HUDEP-2 (cell line): ENCODE measurements at regions not wholly inside any gene's neighbourhood (a gene's known extent, or its start where the extent isn't known, plus 50 kb on each side); places are given as distances from the start of the nearest gene placed in this dataset.
"Not testable (repeated sequence)": the region's sequence is repeated elsewhere in the genome, so short reads cannot be mapped to it uniquely, and the experiment has no call there.

Experiments used
- DNase-seq, 76 experiments: peaks; one replicate each; lab custom pipeline; 2025; ENCODE audit not compliant: unreplicated experiment in 76 of 76; lab: John Stamatoyannopoulos, UW

GRCh38 chr2:8247905-8248622 lies 433.8 kb upstream of the ID2 start:
- DNase-seq: no peak

GRCh38 chr2:8248623-8248957 lies 433.3 kb upstream of the ID2 start:
- DNase-seq: no peak

- DNase-seq: no peak
Measured at GRCh38 chr2:8249141-8249540, 432.7 kb upstream of the ID2 start.

GRCh38 chr2:8249769-8250168 lies 432.1 kb upstream of the ID2 start:
- no peak for DNase-seq

GRCh38 chr2:8250290-8250689 lies 431.6 kb upstream of the ID2 start:
- not testable (repeated sequence) for DNase-seq

GRCh38 chr2:8251291-8251690 lies 430.6 kb upstream of the ID2 start:
- no peak for DNase-seq

GRCh38 chr2:8251856-8252255 lies 430.0 kb upstream of the ID2 start:
- no peak for DNase-seq

GRCh38 chr2:8252997-8253694 lies 428.7 kb upstream of the ID2 start:
- no peak for DNase-seq

- DNase-seq: no peak
Measured at GRCh38 chr2:8253781-8254180, 428.1 kb upstream of the ID2 start.

- DNase-seq: not testable (repeated sequence)
Measured at GRCh38 chr2:8254214-8254613, 427.6 kb upstream of the ID2 start.

- no peak for DNase-seq
Measured at GRCh38 chr2:8254791-8255447, 426.9 kb upstream of the ID2 start.

GRCh38 chr2:8255448-8255800 lies 426.4 kb upstream of the ID2 start:
- DNase-seq: no peak

GRCh38 chr2:8256905-8257304 lies 425.0 kb upstream of the ID2 start:
- no peak for DNase-seq

- no peak for DNase-seq
Measured at GRCh38 chr2:8257502-8257901, 424.4 kb upstream of the ID2 start.

GRCh38 chr2:8258406-8258805 lies 423.4 kb upstream of the ID2 start:
- DNase-seq: no peak

- DNase-seq: no peak
Measured at GRCh38 chr2:8259106-8259840, 422.6 kb upstream of the ID2 start.

- no peak for DNase-seq
Measured at GRCh38 chr2:8259841-8260178, 422.0 kb upstream of the ID2 start.

- no peak for DNase-seq
Measured at GRCh38 chr2:8260213-8260612, 421.6 kb upstream of the ID2 start.

GRCh38 chr2:8263901-8264300 lies 418.0 kb upstream of the ID2 start:
- no peak for DNase-seq

GRCh38 chr2:8264981-8265380 lies 416.9 kb upstream of the ID2 start:
- DNase-seq: no peak

- no peak for DNase-seq
Measured at GRCh38 chr2:8265476-8266226, 416.2 kb upstream of the ID2 start.
